ENCODE measurements at regions not wholly inside any gene's neighbourhood (a gene's known extent, or its start where the extent isn't known, plus 50 kb on each side); places are given as distances from the start of the nearest gene placed in this dataset.

- TF ChIP-seq, protein P1, sequence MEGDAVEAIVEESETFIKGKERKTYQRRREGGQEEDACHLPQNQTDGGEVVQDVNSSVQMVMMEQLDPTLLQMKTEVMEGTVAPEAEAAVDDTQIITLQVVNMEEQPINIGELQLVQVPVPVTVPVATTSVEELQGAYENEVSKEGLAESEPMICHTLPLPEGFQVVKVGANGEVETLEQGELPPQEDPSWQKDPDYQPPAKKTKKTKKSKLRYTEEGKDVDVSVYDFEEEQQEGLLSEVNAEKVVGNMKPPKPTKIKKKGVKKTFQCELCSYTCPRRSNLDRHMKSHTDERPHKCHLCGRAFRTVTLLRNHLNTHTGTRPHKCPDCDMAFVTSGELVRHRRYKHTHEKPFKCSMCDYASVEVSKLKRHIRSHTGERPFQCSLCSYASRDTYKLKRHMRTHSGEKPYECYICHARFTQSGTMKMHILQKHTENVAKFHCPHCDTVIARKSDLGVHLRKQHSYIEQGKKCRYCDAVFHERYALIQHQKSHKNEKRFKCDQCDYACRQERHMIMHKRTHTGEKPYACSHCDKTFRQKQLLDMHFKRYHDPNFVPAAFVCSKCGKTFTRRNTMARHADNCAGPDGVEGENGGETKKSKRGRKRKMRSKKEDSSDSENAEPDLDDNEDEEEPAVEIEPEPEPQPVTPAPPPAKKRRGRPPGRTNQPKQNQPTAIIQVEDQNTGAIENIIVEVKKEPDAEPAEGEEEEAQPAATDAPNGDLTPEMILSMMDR (IDR thresholded peaks at IDR 0.05; ENCODE audit: unreplicated experiment), result no peak
- no TSS peak for BruUV-seq (replicated peaks)
- Mint-ChIP-seq H3K4me3 (ENCODE audit: unreplicated experiment) (no peak overlapping the region), H3K27me3 (ENCODE audit: insufficient read depth, unreplicated experiment) (no peaks in the 10 kb centered on the region), H3K36me3 (ENCODE audit: insufficient read depth, unreplicated experiment) (no peaks in the 10 kb centered on the region), H3K4me1 (ENCODE audit: insufficient read depth, unreplicated experiment) (peaks cover 15% of the 10 kb centered on the region), H3K27ac (ENCODE audit: low read depth, unreplicated experiment) (no peak overlapping the region), H3K9me3 (ENCODE audit: unreplicated experiment) (no peaks in the 10 kb centered on the region)
- no peak for DNase-seq (ENCODE audit: unreplicated experiment)
- ChIA-PET CTCF (interaction anchor here (0.7 kb wide), 1 partner anchor 532 kb away, joined by 4 read pairs; no protein-coding TSS in a partner anchor), POLR2A (no interaction called here)
- intact Hi-C loops (cut with micrococcal nuclease), result no loop called here
These were observed 121.3 kb upstream of the SALL1 start for GRCh38 chr16:51272420-51272819.

GRCh38 chr16:51271156-51271701 lies 120.2 kb upstream of the SALL1 start:
- Mint-ChIP-seq H3K9me3 (ENCODE audit: unreplicated experiment) (no peaks in the 10 kb centered on the region), H3K36me3 (ENCODE audit: insufficient read depth, unreplicated experiment) (no peaks in the 10 kb centered on the region), H3K4me3 (ENCODE audit: unreplicated experiment) (no peak overlapping the region), H3K27ac (ENCODE audit: low read depth, unreplicated experiment) (no peak overlapping the region), H3K27me3 (ENCODE audit: insufficient read depth, unreplicated experiment) (no peaks in the 10 kb centered on the region), H3K4me1 (ENCODE audit: insufficient read depth, unreplicated experiment) (peaks cover 11% of the 10 kb centered on the region)
- ChIA-PET POLR2A (no interaction called here), CTCF (no interaction called here)
- BruUV-seq (replicated peaks), result no TSS peak
- TF ChIP-seq, protein P1 (IDR thresholded peaks at IDR 0.05; ENCODE audit: unreplicated experiment), result no peak
- DNase-seq (ENCODE audit: unreplicated experiment), result no peak
- intact Hi-C loops (cut with micrococcal nuclease), result no loop called here

GRCh38 chr16:51268237-51268636 lies 117.2 kb upstream of the SALL1 start:
- Mint-ChIP-seq H3K4me1 (ENCODE audit: insufficient read depth, unreplicated experiment) (peaks cover 6% of the 10 kb centered on the region), H3K27ac (ENCODE audit: low read depth, unreplicated experiment) (no peak overlapping the region), H3K9me3 (ENCODE audit: unreplicated experiment) (no peaks in the 10 kb centered on the region), H3K36me3 (ENCODE audit: insufficient read depth, unreplicated experiment) (no peaks in the 10 kb centered on the region), H3K4me3 (ENCODE audit: unreplicated experiment) (no peak overlapping the region), H3K27me3 (ENCODE audit: insufficient read depth, unreplicated experiment) (no peaks in the 10 kb centered on the region)
- POLR2A ChIA-PET, result no interaction called here
- TF ChIP-seq, protein P1 (IDR thresholded peaks at IDR 0.05; ENCODE audit: unreplicated experiment), result no peak
- BruUV-seq (replicated peaks), result no TSS peak
- no peak for DNase-seq (ENCODE audit: unreplicated experiment)
- intact Hi-C loops (cut with micrococcal nuclease), result no loop called here
- CTCF ChIA-PET, result interaction anchor here (0.6 to 1.2 kb wide), 3 partner anchors 233 to 492 kb away, joined by 3 read pairs; no protein-coding TSS in a partner anchor

DNA sequence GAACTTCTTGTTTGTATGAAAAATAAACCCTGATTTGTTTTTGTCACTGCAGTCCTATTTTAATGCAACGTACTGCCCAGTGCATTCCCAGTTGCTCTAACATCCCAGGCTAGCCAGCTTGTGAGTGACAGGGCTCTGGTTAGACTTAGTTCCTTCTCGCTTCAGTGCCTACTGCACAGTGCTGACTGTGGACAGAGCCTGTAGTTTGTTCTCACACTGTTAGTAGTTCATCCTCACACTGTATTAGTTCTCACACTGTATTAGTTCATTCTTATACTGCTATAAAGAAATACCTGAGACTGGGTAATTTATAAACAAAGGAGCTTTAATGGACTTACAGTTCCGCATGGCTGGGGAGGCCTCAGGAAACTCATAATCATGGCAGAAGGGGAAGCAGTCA lies 116.6 kb upstream of the SALL1 start:
- ChIA-PET POLR2A (no interaction called here), CTCF (interaction anchor here (0.6 to 1.2 kb wide), 2 partner anchors 232 to 493 kb away, joined by 3 read pairs; no protein-coding TSS in a partner anchor)
- Mint-ChIP-seq H3K27me3 (ENCODE audit: insufficient read depth, unreplicated experiment) (no peaks in the 10 kb centered on the region), H3K4me3 (ENCODE audit: unreplicated experiment) (no peak overlapping the region), H3K27ac (ENCODE audit: low read depth, unreplicated experiment) (no peak overlapping the region), H3K36me3 (ENCODE audit: insufficient read depth, unreplicated experiment) (no peaks in the 10 kb centered on the region), H3K4me1 (ENCODE audit: insufficient read depth, unreplicated experiment) (peaks cover 6% of the 10 kb centered on the region), H3K9me3 (ENCODE audit: unreplicated experiment) (no peaks in the 10 kb centered on the region)
- TF ChIP-seq, protein P1 (IDR thresholded peaks at IDR 0.05; ENCODE audit: unreplicated experiment), result no peak
- no peak for DNase-seq (ENCODE audit: unreplicated experiment)
- intact Hi-C loops (cut with micrococcal nuclease), result no loop called here
- no TSS peak for BruUV-seq (replicated peaks)
